ENCODE measurements at regions not wholly inside any gene's neighbourhood (a gene's known extent, or its start where the extent isn't known, plus 50 kb on each side); places are given as distances from the start of the nearest gene placed in this dataset.
"Not testable (repeated sequence)": the region's sequence is repeated elsewhere in the genome, so short reads cannot be mapped to it uniquely, and the experiment has no call there.

GRCh38 chr12:46518729-46519128, 146.2 kb upstream of the SLC38A2 start:
- H3K27me3 ChIP-seq (ENCODE audit: control insufficient read depth, insufficient read depth, low read length) = no peaks in the 10 kb centered on the region
- no peak overlapping the region for H3K9ac ChIP-seq (ENCODE audit: low read length)
- peaks cover 3% of the 10 kb centered on the region; the same call in 1 of the 2 replicates for H3K4me1 ChIP-seq (ENCODE audit: control insufficient read depth, insufficient read depth, low read length)
- H3K4me3 ChIP-seq (ENCODE audit: low read depth, low read length) = no peak overlapping the region
- no peaks in the 10 kb centered on the region for H3K36me3 ChIP-seq (ENCODE audit: control insufficient read depth, insufficient read depth, low read length)
- no peak overlapping the region for H3K27ac ChIP-seq (ENCODE audit: low read depth, low read length)
- H3K9me3 ChIP-seq (ENCODE audit: control insufficient read depth, insufficient read depth, low read depth, low read length) = no peaks in the 10 kb centered on the region

DNA sequence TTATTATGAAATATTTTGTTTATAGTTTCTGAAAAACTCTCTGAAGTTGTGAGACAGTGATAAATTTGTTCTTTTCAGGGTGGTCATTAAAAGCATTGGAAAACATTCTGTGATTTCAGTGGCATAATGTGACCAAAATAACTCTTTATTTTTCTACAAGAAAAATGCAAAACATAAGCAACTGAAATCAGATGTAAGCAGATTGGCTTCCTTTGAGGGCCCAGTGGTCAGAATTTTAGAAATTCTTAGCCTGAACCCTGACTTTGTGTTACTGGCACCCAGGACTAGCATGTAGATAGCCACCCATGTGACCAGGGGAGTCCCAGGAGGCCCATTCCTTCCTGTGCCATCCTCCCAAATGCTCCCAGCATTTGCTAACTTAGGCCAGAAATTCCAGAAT, 145.6 kb upstream of the SLC38A2 start:
- no peak overlapping the region for H3K4me3 ChIP-seq (ENCODE audit: low read depth, low read length)
- H3K4me1 ChIP-seq (ENCODE audit: control insufficient read depth, insufficient read depth, low read length) = peaks cover 3% of the 10 kb centered on the region; the same call in 1 of the 2 replicates
- H3K36me3 ChIP-seq (ENCODE audit: control insufficient read depth, insufficient read depth, low read length) = no peaks in the 10 kb centered on the region
- no peak overlapping the region for H3K27ac ChIP-seq (ENCODE audit: low read depth, low read length)
- no peaks in the 10 kb centered on the region for H3K27me3 ChIP-seq (ENCODE audit: control insufficient read depth, insufficient read depth, low read length)
- H3K9me3 ChIP-seq (ENCODE audit: control insufficient read depth, insufficient read depth, low read depth, low read length) = no peaks in the 10 kb centered on the region
- H3K9ac ChIP-seq (ENCODE audit: low read length) = no peak overlapping the region

GRCh38 chr12:46517579-46517962, 145.0 kb upstream of the SLC38A2 start:
- Histone ChIP-seq H3K4me3 (ENCODE audit: low read depth, low read length) (no peak overlapping the region), H3K27me3 (ENCODE audit: control insufficient read depth, insufficient read depth, low read length) (no peaks in the 10 kb centered on the region), H3K9me3 (ENCODE audit: control insufficient read depth, insufficient read depth, low read depth, low read length) (no peaks in the 10 kb centered on the region), H3K4me1 (ENCODE audit: control insufficient read depth, insufficient read depth, low read length) (peaks cover 3% of the 10 kb centered on the region; the same call in 1 of the 2 replicates), H3K36me3 (ENCODE audit: control insufficient read depth, insufficient read depth, low read length) (no peaks in the 10 kb centered on the region), H3K27ac (ENCODE audit: low read depth, low read length) (no peak overlapping the region), H3K9ac (ENCODE audit: low read length) (no peak overlapping the region)

- Histone ChIP-seq H3K27ac (ENCODE audit: low read depth, low read length) (no peak overlapping the region), H3K9me3 (ENCODE audit: control insufficient read depth, insufficient read depth, low read depth, low read length) (no peaks in the 10 kb centered on the region), H3K9ac (ENCODE audit: low read length) (no peak overlapping the region), H3K36me3 (ENCODE audit: control insufficient read depth, insufficient read depth, low read length) (no peaks in the 10 kb centered on the region), H3K4me3 (ENCODE audit: low read depth, low read length) (no peak overlapping the region), H3K4me1 (ENCODE audit: control insufficient read depth, insufficient read depth, low read length) (peaks cover 3% of the 10 kb centered on the region; the same call in 1 of the 2 replicates), H3K27me3 (ENCODE audit: control insufficient read depth, insufficient read depth, low read length) (no peaks in the 10 kb centered on the region)
Measured at GRCh38 chr12:46516933-46517578, 144.5 kb upstream of the SLC38A2 start.

- Histone ChIP-seq H3K9me3 (ENCODE audit: control insufficient read depth, insufficient read depth, low read depth, low read length) (no peaks in the 10 kb centered on the region), H3K27ac (ENCODE audit: low read depth, low read length) (no peak overlapping the region), H3K4me3 (ENCODE audit: low read depth, low read length) (no peak overlapping the region), H3K36me3 (ENCODE audit: control insufficient read depth, insufficient read depth, low read length) (no peaks in the 10 kb centered on the region), H3K4me1 (ENCODE audit: control insufficient read depth, insufficient read depth, low read length) (peaks cover 3% of the 10 kb centered on the region; the same call in 1 of the 2 replicates), H3K9ac (ENCODE audit: low read length) (no peak overlapping the region), H3K27me3 (ENCODE audit: control insufficient read depth, insufficient read depth, low read length) (no peaks in the 10 kb centered on the region)
Measured at GRCh38 chr12:46516238-46516932, 143.8 kb upstream of the SLC38A2 start.

GRCh38 chr12:46515829-46516228, 143.3 kb upstream of the SLC38A2 start:
- peaks cover 3% of the 10 kb centered on the region; the same call in 1 of the 2 replicates for H3K4me1 ChIP-seq (ENCODE audit: control insufficient read depth, insufficient read depth, low read length)
- H3K36me3 ChIP-seq (ENCODE audit: control insufficient read depth, insufficient read depth, low read length) = no peaks in the 10 kb centered on the region
- H3K9me3 ChIP-seq (ENCODE audit: control insufficient read depth, insufficient read depth, low read depth, low read length) = peaks cover 4% of the 10 kb centered on the region; the same call in 1 of the 2 replicates
- no peaks in the 10 kb centered on the region for H3K27me3 ChIP-seq (ENCODE audit: control insufficient read depth, insufficient read depth, low read length)
- no peak overlapping the region for H3K9ac ChIP-seq (ENCODE audit: low read length)
- H3K27ac ChIP-seq (ENCODE audit: low read depth, low read length) = no peak overlapping the region
- no peak overlapping the region for H3K4me3 ChIP-seq (ENCODE audit: low read depth, low read length)

- Histone ChIP-seq H3K4me3 (ENCODE audit: low read depth, low read length) (no peak overlapping the region), H3K9ac (ENCODE audit: low read length) (no peak overlapping the region), H3K27ac (ENCODE audit: low read depth, low read length) (no peak overlapping the region)
Measured at GRCh38 chr12:46514886-46515285, 142.3 kb upstream of the SLC38A2 start.

GRCh38 chr12:46510257-46510656, 137.7 kb upstream of the SLC38A2 start:
- peaks cover 34% of the 10 kb centered on the region for H3K9me3 ChIP-seq (ENCODE audit: control insufficient read depth, insufficient read depth, low read depth, low read length)
- H3K9ac ChIP-seq (ENCODE audit: low read length); H3K4me1 ChIP-seq (ENCODE audit: control insufficient read depth, insufficient read depth, low read length); H3K27ac ChIP-seq (ENCODE audit: low read depth, low read length); H3K27me3 ChIP-seq (ENCODE audit: control insufficient read depth, insufficient read depth, low read length); H3K4me3 ChIP-seq (ENCODE audit: low read depth, low read length); H3K36me3 ChIP-seq (ENCODE audit: control insufficient read depth, insufficient read depth, low read length): not testable (repeated sequence)

More at GRCh38 chr12:46514886-46515285, 142.3 kb upstream of the SLC38A2 start:
- Histone ChIP-seq H3K9me3 (ENCODE audit: control insufficient read depth, insufficient read depth, low read depth, low read length) (peaks cover 12% of the 10 kb centered on the region), H3K36me3 (ENCODE audit: control insufficient read depth, insufficient read depth, low read length) (no peaks in the 10 kb centered on the region), H3K4me1 (ENCODE audit: control insufficient read depth, insufficient read depth, low read length) (peaks cover 3% of the 10 kb centered on the region; the same call in 1 of the 2 replicates), H3K27me3 (ENCODE audit: control insufficient read depth, insufficient read depth, low read length) (no peaks in the 10 kb centered on the region)

DNA sequence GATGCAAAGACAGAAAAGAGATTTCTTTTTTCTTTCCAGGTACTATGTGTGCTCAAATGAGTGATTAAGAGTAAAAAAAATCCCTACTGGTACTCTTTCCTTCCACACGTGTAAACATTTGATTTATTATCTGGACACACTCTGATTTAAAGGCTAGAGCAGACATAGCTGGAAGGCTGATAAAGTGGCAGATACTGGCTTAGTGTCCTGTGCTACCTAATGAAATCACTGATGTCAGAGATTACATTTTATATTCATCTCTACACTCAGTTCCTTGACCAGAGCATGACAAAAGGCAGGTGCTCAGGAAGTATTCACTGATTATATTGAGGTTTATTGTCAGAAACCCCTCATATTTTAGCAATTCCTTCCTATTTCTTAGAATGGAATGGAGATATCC, 136.6 kb upstream of the SLC38A2 start:
- H3K27ac ChIP-seq (ENCODE audit: low read depth, low read length) = no peak overlapping the region
- H3K9ac ChIP-seq (ENCODE audit: low read length) = no peak overlapping the region
- H3K36me3 ChIP-seq (ENCODE audit: control insufficient read depth, insufficient read depth, low read length) = no peaks in the 10 kb centered on the region
- peaks cover 37% of the 10 kb centered on the region for H3K9me3 ChIP-seq (ENCODE audit: control insufficient read depth, insufficient read depth, low read depth, low read length)
- H3K27me3 ChIP-seq (ENCODE audit: control insufficient read depth, insufficient read depth, low read length) = no peaks in the 10 kb centered on the region
- no peaks in the 10 kb centered on the region for H3K4me1 ChIP-seq (ENCODE audit: control insufficient read depth, insufficient read depth, low read length)
- H3K4me3 ChIP-seq (ENCODE audit: low read depth, low read length) = no peak overlapping the region

GRCh38 chr12:46508651-46509050, 136.1 kb upstream of the SLC38A2 start:
- Histone ChIP-seq H3K9me3 (ENCODE audit: control insufficient read depth, insufficient read depth, low read depth, low read length) (peaks cover 38% of the 10 kb centered on the region), H3K27me3 (ENCODE audit: control insufficient read depth, insufficient read depth, low read length) (no peaks in the 10 kb centered on the region), H3K4me1 (ENCODE audit: control insufficient read depth, insufficient read depth, low read length) (no peaks in the 10 kb centered on the region), H3K36me3 (ENCODE audit: control insufficient read depth, insufficient read depth, low read length) (no peaks in the 10 kb centered on the region), H3K4me3 (ENCODE audit: low read depth, low read length) (no peak overlapping the region), H3K9ac (ENCODE audit: low read length) (no peak overlapping the region), H3K27ac (ENCODE audit: low read depth, low read length) (no peak overlapping the region)

GRCh38 chr12:46507766-46508165, 135.2 kb upstream of the SLC38A2 start:
- Histone ChIP-seq H3K9me3 (ENCODE audit: control insufficient read depth, insufficient read depth, low read depth, low read length) (peaks cover 44% of the 10 kb centered on the region), H3K4me1 (ENCODE audit: control insufficient read depth, insufficient read depth, low read length) (no peaks in the 10 kb centered on the region), H3K36me3 (ENCODE audit: control insufficient read depth, insufficient read depth, low read length) (no peaks in the 10 kb centered on the region), H3K4me3 (ENCODE audit: low read depth, low read length) (no peak overlapping the region), H3K9ac (ENCODE audit: low read length) (no peak overlapping the region), H3K27ac (ENCODE audit: low read depth, low read length) (no peak overlapping the region), H3K27me3 (ENCODE audit: control insufficient read depth, insufficient read depth, low read length) (no peaks in the 10 kb centered on the region)

Data from HUES6 (cell line).